ENCODE measurements at regions not wholly inside any gene's neighbourhood (a gene's known extent, or its start where the extent isn't known, plus 50 kb on each side); places are given as distances from the start of the nearest gene placed in this dataset.

DNA sequence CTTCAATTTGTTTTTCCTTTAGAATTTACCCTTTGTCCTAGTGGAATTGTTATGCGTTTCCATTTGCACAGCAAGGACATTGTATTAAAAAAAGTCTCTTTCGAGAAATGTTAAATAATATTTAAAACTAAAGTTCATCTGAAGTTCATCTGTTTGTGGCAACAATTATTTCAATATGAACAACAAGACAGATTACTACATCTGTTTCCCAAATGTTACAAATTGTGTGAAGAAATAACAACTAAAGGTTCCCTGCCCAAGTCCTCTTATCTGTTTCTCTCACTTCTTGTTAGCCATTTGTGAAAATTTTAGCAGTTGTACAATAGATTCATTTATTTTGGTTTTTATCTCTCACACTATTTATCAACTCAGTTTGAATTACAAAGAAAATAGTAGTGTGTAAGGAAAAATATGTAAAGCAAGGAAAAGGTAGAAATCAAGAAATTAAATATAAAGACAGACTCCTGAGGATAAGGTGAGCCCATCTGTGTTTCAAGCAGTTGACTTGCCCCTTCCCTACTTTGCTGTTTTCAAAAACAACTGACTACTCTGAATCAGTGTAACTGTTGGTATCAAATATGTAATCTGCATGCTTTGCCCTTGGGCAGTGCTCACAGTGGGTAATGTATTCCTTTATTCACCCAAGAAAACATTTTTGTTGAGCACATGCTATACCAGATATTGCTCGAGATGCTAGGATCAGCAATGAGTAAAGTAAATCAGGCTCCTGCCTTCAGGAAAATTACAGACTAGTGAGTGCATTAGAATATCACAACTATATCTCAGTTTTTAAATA lies 118.9 kb upstream of the PCDH7 start:
- H3K27me3 ChIP-seq (ENCODE audit: insufficient read depth, low read length), result no peaks in the 10 kb centered on the region
- POLR2A ChIA-PET, result no interaction called here
- DNase-seq (ENCODE audit: low read depth, low spot score) (no peak), ATAC-seq (no peak)
- no peak overlapping the region for H3K27ac ChIP-seq (ENCODE audit: low read depth, low read length)
- no peak overlapping the region for H3K4me2 ChIP-seq (ENCODE audit: low read length)
- no peaks in the 10 kb centered on the region for H3K9me3 ChIP-seq (ENCODE audit: control insufficient read depth in 1 of 2, insufficient read depth in 1 of 2, low read depth in 1 of 2, low read length in 2 of 2)
- no peaks in the 10 kb centered on the region for H3K9me2 ChIP-seq (ENCODE audit: insufficient read depth)
- H3K36me3 ChIP-seq (ENCODE audit: control insufficient read depth in 1 of 2, insufficient read depth in 2 of 2, low read length in 2 of 2), result no peaks in the 10 kb centered on the region
- CTCF ChIA-PET, result no interaction called here
- H3K4me1 ChIP-seq (ENCODE audit: control insufficient read depth in 1 of 2, insufficient read depth in 2 of 2, low read length in 2 of 2), result no peaks in the 10 kb centered on the region
- H3K79me2 ChIP-seq (ENCODE audit: insufficient read depth, low read length), result no peaks in the 10 kb centered on the region
- H3K9ac ChIP-seq (ENCODE audit: low read length), result no peak overlapping the region
- no peak overlapping the region for H2AFZ ChIP-seq (ENCODE audit: low read depth, low read length, poor library complexity, severe bottlenecking)
- no TSS peak for BruUV-seq (replicated peaks)
- intact Hi-C loops (cut with micrococcal nuclease), result no loop called here
- H3K4me3 ChIP-seq (replicated peaks in 1 of 2; ENCODE audit: low read depth in 1 of 2, low read length in 2 of 2), result no peak overlapping the region
- no peaks in the 10 kb centered on the region for H4K20me1 ChIP-seq (ENCODE audit: insufficient read depth)
- RAD21 ChIA-PET (ENCODE audit: low non-redundant PET in 1 of 2, low total read pairs in 2 of 2, uncharacterized antibody in 2 of 2, unreplicated experiment in 2 of 2), result no interaction called here
- TF ChIP-seq, protein P1, sequence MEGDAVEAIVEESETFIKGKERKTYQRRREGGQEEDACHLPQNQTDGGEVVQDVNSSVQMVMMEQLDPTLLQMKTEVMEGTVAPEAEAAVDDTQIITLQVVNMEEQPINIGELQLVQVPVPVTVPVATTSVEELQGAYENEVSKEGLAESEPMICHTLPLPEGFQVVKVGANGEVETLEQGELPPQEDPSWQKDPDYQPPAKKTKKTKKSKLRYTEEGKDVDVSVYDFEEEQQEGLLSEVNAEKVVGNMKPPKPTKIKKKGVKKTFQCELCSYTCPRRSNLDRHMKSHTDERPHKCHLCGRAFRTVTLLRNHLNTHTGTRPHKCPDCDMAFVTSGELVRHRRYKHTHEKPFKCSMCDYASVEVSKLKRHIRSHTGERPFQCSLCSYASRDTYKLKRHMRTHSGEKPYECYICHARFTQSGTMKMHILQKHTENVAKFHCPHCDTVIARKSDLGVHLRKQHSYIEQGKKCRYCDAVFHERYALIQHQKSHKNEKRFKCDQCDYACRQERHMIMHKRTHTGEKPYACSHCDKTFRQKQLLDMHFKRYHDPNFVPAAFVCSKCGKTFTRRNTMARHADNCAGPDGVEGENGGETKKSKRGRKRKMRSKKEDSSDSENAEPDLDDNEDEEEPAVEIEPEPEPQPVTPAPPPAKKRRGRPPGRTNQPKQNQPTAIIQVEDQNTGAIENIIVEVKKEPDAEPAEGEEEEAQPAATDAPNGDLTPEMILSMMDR (IDR thresholded peaks at IDR 0.05 in 2 of 3, conservative IDR thresholded peaks at IDR 0.05 in 1 of 3; ENCODE audit: borderline replicate concordance in 1 of 3, insufficient read depth in 1 of 3, low read depth in 2 of 3, low read length in 2 of 3), result no peak
- TF ChIP-seq CBX3 (IDR thresholded peaks at IDR 0.05; ENCODE audit: low read depth) (no peak), ELF1 (IDR thresholded peaks at IDR 0.05; ENCODE audit: borderline replicate concordance, low read depth) (no peak), EZH2 (IDR thresholded peaks at IDR 0.05) (no peak), EGR1 (IDR thresholded peaks at IDR 0.05; ENCODE audit: low read depth) (no peak)
- TF ChIP-seq, protein P2, sequence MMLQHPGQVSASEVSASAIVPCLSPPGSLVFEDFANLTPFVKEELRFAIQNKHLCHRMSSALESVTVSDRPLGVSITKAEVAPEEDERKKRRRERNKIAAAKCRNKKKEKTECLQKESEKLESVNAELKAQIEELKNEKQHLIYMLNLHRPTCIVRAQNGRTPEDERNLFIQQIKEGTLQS (IDR thresholded peaks at IDR 0.05), result no peak
- TF ChIP-seq, protein P3, sequence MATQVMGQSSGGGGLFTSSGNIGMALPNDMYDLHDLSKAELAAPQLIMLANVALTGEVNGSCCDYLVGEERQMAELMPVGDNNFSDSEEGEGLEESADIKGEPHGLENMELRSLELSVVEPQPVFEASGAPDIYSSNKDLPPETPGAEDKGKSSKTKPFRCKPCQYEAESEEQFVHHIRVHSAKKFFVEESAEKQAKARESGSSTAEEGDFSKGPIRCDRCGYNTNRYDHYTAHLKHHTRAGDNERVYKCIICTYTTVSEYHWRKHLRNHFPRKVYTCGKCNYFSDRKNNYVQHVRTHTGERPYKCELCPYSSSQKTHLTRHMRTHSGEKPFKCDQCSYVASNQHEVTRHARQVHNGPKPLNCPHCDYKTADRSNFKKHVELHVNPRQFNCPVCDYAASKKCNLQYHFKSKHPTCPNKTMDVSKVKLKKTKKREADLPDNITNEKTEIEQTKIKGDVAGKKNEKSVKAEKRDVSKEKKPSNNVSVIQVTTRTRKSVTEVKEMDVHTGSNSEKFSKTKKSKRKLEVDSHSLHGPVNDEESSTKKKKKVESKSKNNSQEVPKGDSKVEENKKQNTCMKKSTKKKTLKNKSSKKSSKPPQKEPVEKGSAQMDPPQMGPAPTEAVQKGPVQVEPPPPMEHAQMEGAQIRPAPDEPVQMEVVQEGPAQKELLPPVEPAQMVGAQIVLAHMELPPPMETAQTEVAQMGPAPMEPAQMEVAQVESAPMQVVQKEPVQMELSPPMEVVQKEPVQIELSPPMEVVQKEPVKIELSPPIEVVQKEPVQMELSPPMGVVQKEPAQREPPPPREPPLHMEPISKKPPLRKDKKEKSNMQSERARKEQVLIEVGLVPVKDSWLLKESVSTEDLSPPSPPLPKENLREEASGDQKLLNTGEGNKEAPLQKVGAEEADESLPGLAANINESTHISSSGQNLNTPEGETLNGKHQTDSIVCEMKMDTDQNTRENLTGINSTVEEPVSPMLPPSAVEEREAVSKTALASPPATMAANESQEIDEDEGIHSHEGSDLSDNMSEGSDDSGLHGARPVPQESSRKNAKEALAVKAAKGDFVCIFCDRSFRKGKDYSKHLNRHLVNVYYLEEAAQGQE (IDR thresholded peaks at IDR 0.05; ENCODE audit: low read depth), result no peak
- TF ChIP-seq, protein P4, sequence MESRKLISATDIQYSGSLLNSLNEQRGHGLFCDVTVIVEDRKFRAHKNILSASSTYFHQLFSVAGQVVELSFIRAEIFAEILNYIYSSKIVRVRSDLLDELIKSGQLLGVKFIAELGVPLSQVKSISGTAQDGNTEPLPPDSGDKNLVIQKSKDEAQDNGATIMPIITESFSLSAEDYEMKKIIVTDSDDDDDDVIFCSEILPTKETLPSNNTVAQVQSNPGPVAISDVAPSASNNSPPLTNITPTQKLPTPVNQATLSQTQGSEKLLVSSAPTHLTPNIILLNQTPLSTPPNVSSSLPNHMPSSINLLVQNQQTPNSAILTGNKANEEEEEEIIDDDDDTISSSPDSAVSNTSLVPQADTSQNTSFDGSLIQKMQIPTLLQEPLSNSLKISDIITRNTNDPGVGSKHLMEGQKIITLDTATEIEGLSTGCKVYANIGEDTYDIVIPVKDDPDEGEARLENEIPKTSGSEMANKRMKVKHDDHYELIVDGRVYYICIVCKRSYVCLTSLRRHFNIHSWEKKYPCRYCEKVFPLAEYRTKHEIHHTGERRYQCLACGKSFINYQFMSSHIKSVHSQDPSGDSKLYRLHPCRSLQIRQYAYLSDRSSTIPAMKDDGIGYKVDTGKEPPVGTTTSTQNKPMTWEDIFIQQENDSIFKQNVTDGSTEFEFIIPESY (IDR thresholded peaks at IDR 0.05; ENCODE audit: extremely low read depth, insufficient replicate concordance, low read length), result no peak

Measured in HCT116 (cell line).